H1 (cell line): ENCODE measurements at regions not wholly inside any gene's neighbourhood (a gene's known extent, or its start where the extent isn't known, plus 50 kb on each side); places are given as distances from the start of the nearest gene placed in this dataset.

ENCODE experiments used
- CTCF ChIA-PET: fragments of 300-600 bp; sonication (Branson Sonifier 250); formaldehyde crosslinking; loops from one replicate; lab custom pipeline; 2021; ENCODE audit not compliant: partially characterized antibody; lab: Charles Lee
- POLR2A ChIA-PET: fragments of 300-600 bp; sonication (Branson Sonifier 250); formaldehyde crosslinking; loops from one replicate; lab custom pipeline; 2021; ENCODE audit warnings: inconsistent platforms; ENCODE audit not compliant: partially characterized antibody; lab: Charles Lee
- DNase-seq, 2 experiments: peaks; one replicate each; pipeline versions ENCODE4 v3.0.0 to v3.0.0-alpha.2; 2010 to 2022; ENCODE audit warnings: low spot score in 2 of 2, low read depth in 1 of 2, mixed read lengths in 1 of 2
- FAIRE-seq: peaks from 2 replicates; lab custom pipeline; 2011; peaks lifted over from hg19 to GRCh38; lab: Jason Lieb, UNC
- H2AFZ ChIP-seq: 2 replicates; pipeline ENCODE4 v1.8.1; 2012; ENCODE audit warnings: low read length, inconsistent platforms
- H2AK5ac ChIP-seq: 2 replicates; pipeline ENCODE4 v1.6.1; 2013; ENCODE audit warnings: low read depth, low read length
- H2BK120ac ChIP-seq: replicated peaks from 2 replicates; pipeline ENCODE3; 2013; ENCODE audit warnings: low read depth, low read length, inconsistent platforms
- H2BK12ac ChIP-seq: 2 replicates; pipeline ENCODE4 v1.6.1; 2013; ENCODE audit warnings: low read depth, low read length
- H2BK15ac ChIP-seq: 2 replicates; pipeline ENCODE4 v1.6.1; 2013; ENCODE audit warnings: low read length
- H2BK20ac ChIP-seq: 2 replicates; pipeline ENCODE4 v1.6.1; 2013; ENCODE audit warnings: low read length
- H2BK5ac ChIP-seq: 2 replicates; pipeline ENCODE4 v1.6.1; 2013; ENCODE audit warnings: low read depth, low read length
- H3K14ac ChIP-seq: 2 replicates; pipeline ENCODE4 v1.6.1; 2013; ENCODE audit warnings: inconsistent platforms; ENCODE audit not compliant: insufficient read length
- H3K18ac ChIP-seq: 2 replicates; pipeline ENCODE4 v1.6.1; 2013; ENCODE audit warnings: low read length; ENCODE audit errors: extremely low read depth
- H3K23ac ChIP-seq: 2 replicates; pipeline ENCODE4 v1.6.1; 2013; ENCODE audit warnings: inconsistent platforms; ENCODE audit not compliant: insufficient read length
- H3K23me2 ChIP-seq: 2 replicates; pipeline ENCODE4 v1.6.1; 2013; ENCODE audit warnings: low read depth, low read length
- H3K27ac ChIP-seq: 2 replicates; pipeline ENCODE4 v1.6.1; 2011; ENCODE audit warnings: low read depth, low read length, inconsistent platforms
- H3K27me3 ChIP-seq, 4 experiments: replicated peaks in 1 of 4; 1 replicate in 1 of 4; 2 replicates in 3 of 4; pipeline versions ENCODE4 v1.6.1 to v1.8.1; 2011 to 2013; ENCODE audit warnings: low read length in 3 of 4, mild to moderate bottlenecking in 3 of 4, inconsistent platforms in 2 of 4, mixed read lengths in 2 of 4, moderate library complexity in 1 of 4; ENCODE audit not compliant: control insufficient read depth in 3 of 4, insufficient read depth in 3 of 4; ENCODE audit errors: extremely low read depth in 1 of 4
- H3K36me3 ChIP-seq, 4 experiments: 2 replicates each; pipeline versions ENCODE4 v1.6.1 to v1.8.1; 2011 to 2013; ENCODE audit warnings: mild to moderate bottlenecking in 4 of 4, low read length in 3 of 4, moderate library complexity in 2 of 4, control low read depth in 1 of 4, inconsistent platforms in 1 of 4; ENCODE audit not compliant: insufficient read depth in 4 of 4, control insufficient read depth in 2 of 4
- H3K4ac ChIP-seq: replicated peaks from 2 replicates; pipeline ENCODE3; 2013; ENCODE audit warnings: low read length, low read depth, mixed read lengths, inconsistent platforms; ENCODE audit not compliant: insufficient read length
- H3K4me1 ChIP-seq, 4 experiments: replicated peaks in 1 of 4; 1 replicate in 1 of 4; 2 replicates in 3 of 4; pipeline versions ENCODE4 v1.6.1 to v1.8.1; 2011 to 2013; ENCODE audit warnings: low read length in 3 of 4, inconsistent platforms in 2 of 4, mixed read lengths in 1 of 4; ENCODE audit not compliant: insufficient read depth in 4 of 4, control insufficient read depth in 3 of 4
- H3K4me2 ChIP-seq, 2 experiments: 2 replicates each; pipeline versions ENCODE4 v1.6.1 to v1.8.1; 2011 to 2013; ENCODE audit warnings: low read depth in 2 of 2, low read length in 2 of 2, control low read depth in 1 of 2, inconsistent platforms in 1 of 2, mild to moderate bottlenecking in 1 of 2; ENCODE audit not compliant: insufficient read depth in 1 of 2
- H3K4me3 ChIP-seq, 4 experiments: fragments of 200-600, 300-600 bp in 1 of 4; sonication (generic), shearing (Covaris generic), sonication (Bioruptor Twin) in 1 of 4; 2 replicates each; pipeline versions ENCODE4 v1.5.1 to v1.8.1; 2011 to 2016; ENCODE audit warnings: low read length in 4 of 4, low read depth in 3 of 4, control low read depth in 2 of 4, inconsistent platforms in 2 of 4, mild to moderate bottlenecking in 2 of 4, mixed read lengths in 1 of 4, moderate library complexity in 1 of 4; ENCODE audit not compliant: insufficient read depth in 2 of 4; ENCODE audit errors: extremely low read depth in 1 of 4
- H3K56ac ChIP-seq: replicated peaks from 2 replicates; pipeline ENCODE3; 2013; ENCODE audit warnings: low read depth, mild to moderate bottlenecking, mixed read lengths, low read length, inconsistent platforms; ENCODE audit not compliant: insufficient read length
- H3K79me1 ChIP-seq: 2 replicates; pipeline ENCODE4 v1.6.1; 2013; ENCODE audit warnings: low read depth, low read length, control low read depth
- H3K79me2 ChIP-seq, 2 experiments: 2 replicates each; pipeline versions ENCODE4 v1.6.1 to v1.8.1; 2012 to 2013; ENCODE audit warnings: low read length in 2 of 2, mild to moderate bottlenecking in 2 of 2, inconsistent platforms in 1 of 2; ENCODE audit not compliant: insufficient read depth in 2 of 2, control insufficient read depth in 1 of 2
- H3K9ac ChIP-seq, 4 experiments: replicated peaks in 1 of 4; 1 replicate in 1 of 4; 2 replicates in 3 of 4; pipeline versions ENCODE4 v1.6.1 to v1.8.1; 2011 to 2013; ENCODE audit warnings: low read depth in 3 of 4, low read length in 3 of 4, control low read depth in 2 of 4, mild to moderate bottlenecking in 2 of 4, moderate library complexity in 2 of 4, inconsistent platforms in 1 of 4; ENCODE audit errors: extremely low read depth in 1 of 4
- H3K9me3 ChIP-seq, 2 experiments: 2 replicates each; pipeline versions ENCODE4 v1.6.1 to v1.8.1; 2012 to 2013; ENCODE audit warnings: mild to moderate bottlenecking in 2 of 2, moderate library complexity in 2 of 2, control low read depth in 1 of 2, inconsistent platforms in 1 of 2, low read depth in 1 of 2, low read length in 1 of 2, mixed read lengths in 1 of 2; ENCODE audit not compliant: insufficient read depth in 2 of 2
- H4K20me1 ChIP-seq, 2 experiments: replicated peaks in 1 of 2; 2 replicates each; pipeline versions ENCODE3 to v1.8.1; 2011 to 2013; ENCODE audit warnings: inconsistent platforms in 2 of 2, low read length in 2 of 2, mild to moderate bottlenecking in 1 of 2; ENCODE audit not compliant: insufficient read depth in 2 of 2, control insufficient read depth in 1 of 2
- H4K5ac ChIP-seq: 2 replicates; pipeline ENCODE4 v1.6.1; 2013; ENCODE audit warnings: low read length, low read depth, mixed read lengths, inconsistent platforms; ENCODE audit not compliant: insufficient read length
- H4K8ac ChIP-seq: 2 replicates; pipeline ENCODE4 v1.8.0; 2013; ENCODE audit warnings: mild to moderate bottlenecking, moderate library complexity, low read length, inconsistent platforms; ENCODE audit not compliant: insufficient read depth; ENCODE audit errors: extremely low read depth
- H4K91ac ChIP-seq: replicated peaks from 2 replicates; pipeline ENCODE3; 2013; ENCODE audit warnings: low read length, mixed read lengths, inconsistent platforms; ENCODE audit not compliant: insufficient read length
- EGR1 ChIP-seq: IDR thresholded peaks from 2 replicates; pipeline ENCODE4 v1.6.1; 2011; ENCODE audit warnings: low read depth, low read length, borderline replicate concordance

DNA sequence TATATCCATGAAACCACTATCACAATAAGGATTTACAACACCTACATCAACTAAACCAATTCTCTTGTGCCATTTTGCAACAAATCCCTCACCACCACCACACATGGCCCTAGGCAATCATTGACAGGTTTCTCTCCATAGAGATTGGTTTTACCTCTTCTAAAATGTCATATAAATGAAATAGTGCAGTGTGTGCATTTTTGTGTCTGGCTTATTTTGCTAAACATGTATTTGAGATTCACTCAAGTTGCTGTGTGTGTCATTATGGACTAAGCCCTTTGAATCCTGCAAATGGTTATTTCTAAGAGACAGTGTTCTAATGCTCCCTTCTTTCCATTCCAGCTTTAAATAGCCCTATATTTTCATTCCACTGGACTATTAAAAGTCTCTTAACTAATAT lies 179.7 kb upstream of the LRRC7 start:
- no peak overlapping the region for H4K8ac ChIP-seq
- CTCF ChIA-PET = interaction anchor here (0.6 kb wide), 1 partner anchor 116 kb away, joined by 3 read pairs; no protein-coding TSS in a partner anchor
- FAIRE-seq = no peak

More for the DNA sequence above, 179.7 kb upstream of the LRRC7 start:
- H2BK15ac ChIP-seq = no peak overlapping the region
- no peak overlapping the region for H3K4ac ChIP-seq
- H3K27me3 ChIP-seq = no peaks in the 10 kb centered on the region
- H2BK120ac ChIP-seq = no peak overlapping the region
- no peak overlapping the region for H2BK5ac ChIP-seq
- no peak overlapping the region for H3K4me2 ChIP-seq
- H4K91ac ChIP-seq = no peak overlapping the region
- no peak overlapping the region for H2BK20ac ChIP-seq
- no peak overlapping the region for H2AFZ ChIP-seq
- H3K4me3 ChIP-seq = no peak overlapping the region
- H3K27ac ChIP-seq = no peak overlapping the region
- H3K79me2 ChIP-seq = no peaks in the 10 kb centered on the region
- H2BK12ac ChIP-seq = no peak overlapping the region
- POLR2A ChIA-PET = no interaction called here
- no peak for DNase-seq
- no peak overlapping the region for H3K23ac ChIP-seq
- H2AK5ac ChIP-seq = no peak overlapping the region
- no peak overlapping the region for H3K9ac ChIP-seq
- no peaks in the 10 kb centered on the region for H4K20me1 ChIP-seq
- no peaks in the 10 kb centered on the region for H3K4me1 ChIP-seq
- no peaks in the 10 kb centered on the region for H3K79me1 ChIP-seq
- H3K56ac ChIP-seq = no peak overlapping the region
- no peak for TF ChIP-seq EGR1
- no peaks in the 10 kb centered on the region for H3K9me3 ChIP-seq
- no peak overlapping the region for H3K18ac ChIP-seq
- H3K14ac ChIP-seq = no peak overlapping the region
- H3K36me3 ChIP-seq = no peaks in the 10 kb centered on the region
- H4K5ac ChIP-seq = no peak overlapping the region
- no peaks in the 10 kb centered on the region for H3K23me2 ChIP-seq
